Thyroid gland (tissue), 4 donors: ENCODE measurements at regions not wholly inside any gene's neighbourhood (a gene's known extent, or its start where the extent isn't known, plus 50 kb on each side); places are given as distances from the start of the nearest gene placed in this dataset.

Source experiments
- DNase-seq, 2 donors: peaks; one replicate each; pipeline ENCODE4 v3.0.0-alpha.2; 2019
- H3K27ac ChIP-seq, 3 donors: fragments of 200-600 bp; sonication (generic); 1 replicate in 2 of 3; 2 replicates in 1 of 3; pipeline ENCODE4 v1.5.1; 2016 to 2019; ENCODE audit warnings: mild to moderate bottlenecking in 1 of 3, moderate library complexity in 1 of 3
- H3K27me3 ChIP-seq: fragments of 200-600 bp; sonication (generic); one replicate; pipeline ENCODE4 v1.5.1; 2019
- H3K36me3 ChIP-seq, 2 donors: fragments of 200-600 bp; sonication (generic); one replicate each; pipeline ENCODE4 v1.5.1; 2016 to 2019
- H3K4me1 ChIP-seq, 2 donors: fragments of 200-600 bp; sonication (generic); one replicate each; pipeline ENCODE4 v1.5.1; 2017 to 2019
- H3K4me3 ChIP-seq, 3 donors: fragments of 200-600 bp; sonication (generic); replicated peaks in 1 of 3; 1 replicate in 2 of 3; 2 replicates in 1 of 3; pipeline ENCODE4 v1.5.1; 2016; ENCODE audit warnings: mild to moderate bottlenecking in 1 of 3
- H3K9me3 ChIP-seq: fragments of 200-600 bp; sonication (generic); one replicate; pipeline ENCODE4 v1.5.1; 2017
- CTCF ChIP-seq, 6 experiments: fragments of 200-600 bp in 3 of 6; fragments of 450-650 bp in 3 of 6; sonication (generic) in 3 of 6; IDR thresholded peaks; one replicate each; pipeline ENCODE4 v1.5.1; 2016 to 2019; ENCODE audit warnings: antibody characterized with exemption in 6 of 6, mild to moderate bottlenecking in 2 of 6, inconsistent platforms in 1 of 6, moderate library complexity in 1 of 6
- POLR2A ChIP-seq, 2 donors: fragments of 450-650 bp; IDR thresholded peaks; one replicate each; pipeline ENCODE4 v1.6.1; 2017; ENCODE audit warnings: antibody characterized with exemption in 2 of 2, mild to moderate bottlenecking in 2 of 2, moderate library complexity in 1 of 2
- WGBS, 2 donors: methylation state at CpG; one replicate each; pipeline ENCODE4 v1.1.5; 2017; 5-methylcytosine and 5-hydroxymethylcytosine counted together
- intact Hi-C: fragments of 100-400 bp; cut with DNase I; formaldehyde crosslinking; loops from one replicate; pipeline ENCODE4 v1.15.1; 2023

DNA sequence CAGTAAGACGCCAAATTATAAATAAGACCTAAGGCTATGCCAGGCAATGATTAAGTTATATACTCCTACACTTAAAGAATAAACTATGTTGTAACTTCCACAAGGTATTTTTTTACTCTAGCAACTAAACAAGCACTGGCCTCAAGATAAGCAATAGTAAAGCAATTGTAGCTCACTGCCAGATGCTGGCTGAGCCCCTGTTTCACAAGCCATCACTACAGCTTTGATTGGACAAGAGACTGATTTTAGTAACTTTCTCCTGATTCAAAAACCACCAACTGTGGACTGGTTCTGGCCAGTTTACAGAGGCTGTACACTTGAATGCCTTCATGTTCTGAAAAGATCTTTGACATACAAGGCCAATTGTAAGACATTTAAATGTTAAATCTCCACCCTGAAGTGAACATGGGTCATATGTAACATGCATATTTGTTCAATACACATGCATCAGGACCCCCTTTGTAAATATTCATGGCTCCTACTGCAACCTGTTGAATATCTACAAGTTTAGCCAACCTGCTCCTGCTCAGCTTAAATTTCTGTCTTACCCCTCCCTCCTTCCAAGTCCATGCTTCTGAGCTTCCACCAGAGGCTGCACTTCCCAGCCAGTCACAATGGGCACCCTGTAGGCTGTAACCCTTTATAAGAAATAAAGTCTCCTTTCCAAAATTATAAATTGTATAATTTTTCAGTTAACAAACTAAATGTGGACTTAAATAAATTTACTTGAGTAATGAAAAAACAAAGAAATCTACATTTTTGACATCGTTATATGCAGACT is 423.6 kb downstream of the ANKRD50 start:
- TF ChIP-seq POLR2A (IDR thresholded peaks at IDR 0.05) (no peak), CTCF (IDR thresholded peaks at IDR 0.05) (no peak)
- DNase-seq: peak in 1 of 2 donors; percentile 4
- Histone ChIP-seq H3K4me3 (no peak overlapping the region), H3K4me1 (no peaks in the 10 kb centered on the region), H3K27me3 (no peaks in the 10 kb centered on the region), H3K27ac (no peak overlapping the region), H3K36me3 (no peaks in the 10 kb centered on the region), H3K9me3 (no peaks in the 10 kb centered on the region)
- intact Hi-C loops: no loop called here
- 93 to 95% methylated on average over 2 of the region's 2 CpGs for WGBS, 2 donors

DNA sequence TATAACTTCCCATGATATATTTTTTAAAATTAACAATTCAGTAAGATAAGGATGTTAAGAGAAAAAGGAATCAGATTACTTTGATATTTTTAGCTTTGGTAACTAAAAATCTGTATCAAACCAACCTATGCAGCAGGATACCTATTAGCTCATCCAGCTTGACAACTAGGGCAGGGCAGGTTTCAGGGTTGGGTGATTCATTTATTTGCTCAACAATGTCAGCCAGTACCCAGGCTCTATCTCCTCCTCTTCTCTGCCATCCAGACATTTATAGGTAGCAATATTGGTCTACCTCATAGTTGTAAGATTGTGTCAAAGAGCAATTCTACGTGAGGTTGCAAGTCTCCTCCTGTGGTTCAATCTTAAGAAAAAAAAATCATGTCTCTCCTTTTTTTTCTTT is 421.9 kb downstream of the ANKRD50 start:
- Histone ChIP-seq H3K4me3 (no peak overlapping the region), H3K36me3 (no peaks in the 10 kb centered on the region), H3K27me3 (no peaks in the 10 kb centered on the region), H3K9me3 (no peaks in the 10 kb centered on the region), H3K27ac (no peak overlapping the region), H3K4me1 (no peaks in the 10 kb centered on the region)
- 92 to 97% methylated on average over 1 of the region's 1 CpG for WGBS, 2 donors
- intact Hi-C loops: no loop called here
- TF ChIP-seq POLR2A (IDR thresholded peaks at IDR 0.05): no peak
- TF ChIP-seq CTCF (IDR thresholded peaks at IDR 0.05): no peak
- DNase-seq: no peak

DNA sequence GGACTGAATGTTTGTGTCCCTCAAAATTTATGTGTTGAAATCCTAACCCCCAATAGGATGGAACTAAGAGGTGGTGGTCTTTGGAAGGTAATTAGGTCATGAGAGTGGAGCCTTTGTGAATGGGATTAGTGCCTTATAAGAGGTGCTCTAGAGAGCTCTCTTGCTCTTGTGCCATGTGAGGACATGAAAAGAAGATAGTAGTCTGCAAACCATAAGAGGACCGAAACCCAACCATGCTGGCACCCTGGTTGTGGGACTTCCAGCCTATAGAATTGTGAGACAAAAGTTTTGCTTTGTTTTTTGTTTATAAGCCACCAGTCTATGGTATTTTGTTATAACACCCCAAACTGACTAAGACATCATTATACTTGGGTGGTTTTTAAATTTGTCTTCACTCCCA is 417.1 kb downstream of the ANKRD50 start:
- Histone ChIP-seq H3K9me3 (no peaks in the 10 kb centered on the region), H3K4me1 (no peaks in the 10 kb centered on the region), H3K36me3 (no peaks in the 10 kb centered on the region), H3K27ac (no peak overlapping the region), H3K4me3 (no peak overlapping the region), H3K27me3 (no peaks in the 10 kb centered on the region)
- TF ChIP-seq POLR2A (IDR thresholded peaks at IDR 0.05): no peak
- no peak for TF ChIP-seq CTCF (IDR thresholded peaks at IDR 0.05)
- 91 to 96% methylated on average over 1 of the region's 1 CpG for WGBS, 2 donors
- no peak for DNase-seq
- intact Hi-C loops: no loop called here

DNA sequence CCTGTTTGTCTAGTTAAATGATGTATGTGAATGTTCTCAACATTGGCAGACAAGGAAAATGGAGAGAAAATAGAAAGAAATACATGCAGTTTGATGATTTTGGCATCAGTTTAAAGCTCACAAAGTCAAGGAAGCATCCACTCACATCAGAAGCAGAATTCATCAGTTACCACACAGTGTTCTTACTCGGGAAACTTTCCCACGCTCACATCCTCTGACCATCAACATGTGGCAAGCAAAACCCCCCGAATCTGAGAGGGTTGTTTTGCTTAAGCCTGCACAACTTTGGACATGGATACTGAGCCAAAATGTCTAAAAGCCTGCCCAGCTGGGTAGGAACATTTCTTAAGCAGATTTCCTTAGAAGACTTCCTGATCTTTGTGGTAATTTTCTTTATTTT is 407.6 kb downstream of the ANKRD50 start:
- Histone ChIP-seq H3K9me3 (no peaks in the 10 kb centered on the region), H3K27me3 (no peaks in the 10 kb centered on the region), H3K27ac (no peak overlapping the region), H3K36me3 (no peaks in the 10 kb centered on the region), H3K4me1 (no peaks in the 10 kb centered on the region), H3K4me3 (no peak overlapping the region)
- intact Hi-C loops: no loop called here
- 47 to 66% methylated on average over 3 of the region's 3 CpGs for WGBS, 2 donors
- TF ChIP-seq POLR2A (IDR thresholded peaks at IDR 0.05) (no peak), CTCF (IDR thresholded peaks at IDR 0.05) (no peak)
- DNase-seq: no peak

- DNase-seq: no peak
Measured at GRCh38 chr4:124306352-124306751, 406.2 kb downstream of the ANKRD50 start.

More at GRCh38 chr4:124306352-124306751, 406.2 kb downstream of the ANKRD50 start:
- WGBS, 2 donors: 80 to 90% methylated on average over 1 of the region's 1 CpG
- Histone ChIP-seq H3K27me3 (no peaks in the 10 kb centered on the region), H3K27ac (no peak overlapping the region), H3K36me3 (no peaks in the 10 kb centered on the region), H3K9me3 (no peaks in the 10 kb centered on the region), H3K4me3 (no peak overlapping the region), H3K4me1 (no peaks in the 10 kb centered on the region)
- no peak for TF ChIP-seq CTCF (IDR thresholded peaks at IDR 0.05)
- no peak for TF ChIP-seq POLR2A (IDR thresholded peaks at IDR 0.05)
- intact Hi-C loops: no loop called here
